Neural cell (in vitro differentiated cells): ENCODE measurements at regions not wholly inside any gene's neighbourhood (a gene's known extent, or its start where the extent isn't known, plus 50 kb on each side); places are given as distances from the start of the nearest gene placed in this dataset.

Experiments used
- H2AFZ ChIP-seq: fragments of 200-600, 300-800 bp; sonication (generic), shearing (Covaris generic); 2 replicates; pipeline ENCODE4 v1.6.0; 2014; ENCODE audit warnings: low read depth, mild to moderate bottlenecking, antibody characterized with exemption, low read length, moderate library complexity
- H3F3A ChIP-seq: fragments of 200-600 bp; shearing (Covaris generic); 2 replicates; pipeline ENCODE4 v1.6.1; 2016; ENCODE audit warnings: mild to moderate bottlenecking, moderate library complexity, mixed read lengths, antibody characterized with exemption, low read length; ENCODE audit not compliant: insufficient read depth, poor library complexity, severe bottlenecking
- H3K27ac ChIP-seq: fragments of 200-600, 300-800 bp; sonication (generic), shearing (Covaris generic); 2 replicates; pipeline ENCODE4 v1.5.1; 2014; ENCODE audit warnings: mild to moderate bottlenecking, low read length, moderate library complexity
- H3K27me3 ChIP-seq: fragments of 300-800, 200-600 bp; sonication (generic), shearing (Covaris generic); 2 replicates; pipeline ENCODE4 v1.6.0; 2014; ENCODE audit warnings: mild to moderate bottlenecking, low read depth, low read length, moderate library complexity; ENCODE audit not compliant: insufficient read depth
- H3K36me3 ChIP-seq: fragments of 300-800, 200-600 bp; sonication (generic), shearing (Covaris generic); 2 replicates; pipeline ENCODE4 v1.5.1; 2014; ENCODE audit warnings: mild to moderate bottlenecking, antibody characterized with exemption, low read length, moderate library complexity; ENCODE audit not compliant: insufficient read depth
- H3K4me2 ChIP-seq: fragments of 300-800, 200-600 bp; sonication (generic), shearing (Covaris generic); 2 replicates; pipeline ENCODE4 v1.6.0; 2014; ENCODE audit warnings: mild to moderate bottlenecking, low read length
- H3K4me3 ChIP-seq: fragments of 300-800, 200-600 bp; sonication (generic), shearing (Covaris generic); 2 replicates; pipeline ENCODE4 v1.5.1; 2014; ENCODE audit warnings: mild to moderate bottlenecking, low read length, moderate library complexity
- H3K79me2 ChIP-seq: fragments of 200-600 bp; shearing (Covaris generic); replicated peaks from 2 replicates; pipeline ENCODE4 v1.6.0; 2014; ENCODE audit warnings: mild to moderate bottlenecking, low read length, moderate library complexity; ENCODE audit not compliant: insufficient read depth
- H3K9ac ChIP-seq: fragments of 300-800, 200-600 bp; sonication (generic), shearing (Covaris generic); 2 replicates; pipeline ENCODE4 v1.6.1; 2016; ENCODE audit warnings: mild to moderate bottlenecking, low read length, mixed read lengths
- H3K9me2 ChIP-seq: fragments of 200-600 bp; shearing (Covaris generic); 2 replicates; pipeline ENCODE4 v1.6.1; 2016; ENCODE audit warnings: mild to moderate bottlenecking, low read length, mixed read lengths; ENCODE audit not compliant: insufficient read depth
- H3K9me3 ChIP-seq: fragments of 200-600, 300-800 bp; sonication (generic), shearing (Covaris generic); 2 replicates; pipeline ENCODE4 v1.6.1; 2016; ENCODE audit warnings: mild to moderate bottlenecking, mixed run types, low read length, moderate library complexity, mixed read lengths
- H4K20me1 ChIP-seq: fragments of 200-600 bp; shearing (Covaris generic); 2 replicates; pipeline ENCODE4 v1.6.1; 2016; ENCODE audit warnings: mild to moderate bottlenecking, mixed run types; ENCODE audit not compliant: insufficient read depth
- EP300 ChIP-seq: fragments of 450-650 bp; conservative IDR thresholded peaks from 2 replicates; pipeline ENCODE4 v1.6.1; 2014; ENCODE audit warnings: antibody characterized with exemption, mild to moderate bottlenecking, moderate library complexity; ENCODE audit not compliant: poor library complexity, severe bottlenecking
- EZH2 ChIP-seq: fragments of 200-600, 300-800 bp; shearing (Covaris generic), sonication (generic); IDR thresholded peaks from 2 replicates; pipeline ENCODE4 v1.6.1; 2014; ENCODE audit warnings: antibody characterized with exemption, low read length, borderline replicate concordance, mild to moderate bottlenecking; ENCODE audit not compliant: insufficient read depth, poor library complexity, severe bottlenecking
- MXI1 ChIP-seq: fragments of 450-650 bp; conservative IDR thresholded peaks from 2 replicates; pipeline ENCODE4 v1.6.1; 2014; ENCODE audit warnings: antibody characterized with exemption, mild to moderate bottlenecking; ENCODE audit not compliant: poor library complexity, severe bottlenecking
- POLR2AphosphoS5 ChIP-seq: IDR thresholded peaks from 2 replicates; pipeline ENCODE4 v1.6.1; 2012
- RAD21 ChIP-seq: fragments of 450-650 bp; conservative IDR thresholded peaks from 2 replicates; pipeline ENCODE4 v1.6.1; 2014; ENCODE audit warnings: antibody characterized with exemption, mild to moderate bottlenecking, moderate library complexity
- SMC3 ChIP-seq: fragments of 450-650 bp; conservative IDR thresholded peaks from 2 replicates; pipeline ENCODE4 v1.6.1; 2014; ENCODE audit warnings: antibody characterized with exemption, mild to moderate bottlenecking, moderate library complexity; ENCODE audit not compliant: poor library complexity
- TAF1 ChIP-seq: IDR thresholded peaks from 2 replicates; pipeline ENCODE4 v1.6.1; 2012; ENCODE audit warnings: low read depth
- TF ChIP-seq, protein P1 (sequence below): IDR thresholded peaks from 2 replicates; pipeline ENCODE4 v1.6.1; 2012; ENCODE audit warnings: borderline replicate concordance
- TF ChIP-seq, protein P2 (sequence below): fragments of 450-650 bp; IDR thresholded peaks from 2 replicates; pipeline ENCODE4 v1.5.1; 2014; ENCODE audit warnings: antibody characterized with exemption, mild to moderate bottlenecking, moderate library complexity; ENCODE audit not compliant: poor library complexity, severe bottlenecking

DNA sequence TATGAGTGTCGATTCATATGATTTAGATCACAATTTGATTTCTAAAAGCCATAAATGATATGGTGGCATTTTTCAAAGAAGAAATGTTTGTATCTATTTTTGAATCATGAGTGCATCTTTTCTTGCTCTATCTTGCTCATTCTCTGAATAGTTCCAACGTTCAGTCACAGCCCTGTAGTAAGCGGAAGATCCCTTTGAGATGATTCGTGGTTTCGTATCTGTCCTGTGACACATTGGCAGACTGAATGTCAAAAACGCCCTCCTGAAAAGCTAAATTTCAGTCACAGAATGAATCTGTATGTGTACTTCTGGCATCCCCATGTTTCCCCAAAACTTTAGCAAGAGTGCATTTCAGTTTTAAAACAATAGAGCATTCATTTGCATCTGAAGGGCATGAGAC is 1066.9 kb upstream of the TENM3 start:
- H2AFZ ChIP-seq = no peak overlapping the region
- TF ChIP-seq, protein P1, sequence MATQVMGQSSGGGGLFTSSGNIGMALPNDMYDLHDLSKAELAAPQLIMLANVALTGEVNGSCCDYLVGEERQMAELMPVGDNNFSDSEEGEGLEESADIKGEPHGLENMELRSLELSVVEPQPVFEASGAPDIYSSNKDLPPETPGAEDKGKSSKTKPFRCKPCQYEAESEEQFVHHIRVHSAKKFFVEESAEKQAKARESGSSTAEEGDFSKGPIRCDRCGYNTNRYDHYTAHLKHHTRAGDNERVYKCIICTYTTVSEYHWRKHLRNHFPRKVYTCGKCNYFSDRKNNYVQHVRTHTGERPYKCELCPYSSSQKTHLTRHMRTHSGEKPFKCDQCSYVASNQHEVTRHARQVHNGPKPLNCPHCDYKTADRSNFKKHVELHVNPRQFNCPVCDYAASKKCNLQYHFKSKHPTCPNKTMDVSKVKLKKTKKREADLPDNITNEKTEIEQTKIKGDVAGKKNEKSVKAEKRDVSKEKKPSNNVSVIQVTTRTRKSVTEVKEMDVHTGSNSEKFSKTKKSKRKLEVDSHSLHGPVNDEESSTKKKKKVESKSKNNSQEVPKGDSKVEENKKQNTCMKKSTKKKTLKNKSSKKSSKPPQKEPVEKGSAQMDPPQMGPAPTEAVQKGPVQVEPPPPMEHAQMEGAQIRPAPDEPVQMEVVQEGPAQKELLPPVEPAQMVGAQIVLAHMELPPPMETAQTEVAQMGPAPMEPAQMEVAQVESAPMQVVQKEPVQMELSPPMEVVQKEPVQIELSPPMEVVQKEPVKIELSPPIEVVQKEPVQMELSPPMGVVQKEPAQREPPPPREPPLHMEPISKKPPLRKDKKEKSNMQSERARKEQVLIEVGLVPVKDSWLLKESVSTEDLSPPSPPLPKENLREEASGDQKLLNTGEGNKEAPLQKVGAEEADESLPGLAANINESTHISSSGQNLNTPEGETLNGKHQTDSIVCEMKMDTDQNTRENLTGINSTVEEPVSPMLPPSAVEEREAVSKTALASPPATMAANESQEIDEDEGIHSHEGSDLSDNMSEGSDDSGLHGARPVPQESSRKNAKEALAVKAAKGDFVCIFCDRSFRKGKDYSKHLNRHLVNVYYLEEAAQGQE = no peak
- TF ChIP-seq MXI1 = no peak
- TF ChIP-seq, protein P2, sequence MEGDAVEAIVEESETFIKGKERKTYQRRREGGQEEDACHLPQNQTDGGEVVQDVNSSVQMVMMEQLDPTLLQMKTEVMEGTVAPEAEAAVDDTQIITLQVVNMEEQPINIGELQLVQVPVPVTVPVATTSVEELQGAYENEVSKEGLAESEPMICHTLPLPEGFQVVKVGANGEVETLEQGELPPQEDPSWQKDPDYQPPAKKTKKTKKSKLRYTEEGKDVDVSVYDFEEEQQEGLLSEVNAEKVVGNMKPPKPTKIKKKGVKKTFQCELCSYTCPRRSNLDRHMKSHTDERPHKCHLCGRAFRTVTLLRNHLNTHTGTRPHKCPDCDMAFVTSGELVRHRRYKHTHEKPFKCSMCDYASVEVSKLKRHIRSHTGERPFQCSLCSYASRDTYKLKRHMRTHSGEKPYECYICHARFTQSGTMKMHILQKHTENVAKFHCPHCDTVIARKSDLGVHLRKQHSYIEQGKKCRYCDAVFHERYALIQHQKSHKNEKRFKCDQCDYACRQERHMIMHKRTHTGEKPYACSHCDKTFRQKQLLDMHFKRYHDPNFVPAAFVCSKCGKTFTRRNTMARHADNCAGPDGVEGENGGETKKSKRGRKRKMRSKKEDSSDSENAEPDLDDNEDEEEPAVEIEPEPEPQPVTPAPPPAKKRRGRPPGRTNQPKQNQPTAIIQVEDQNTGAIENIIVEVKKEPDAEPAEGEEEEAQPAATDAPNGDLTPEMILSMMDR = no peak
- TF ChIP-seq EP300 = no peak
- no peak for TF ChIP-seq RAD21
- TF ChIP-seq TAF1 = no peak
- no peak for TF ChIP-seq SMC3
- no peak for TF ChIP-seq EZH2
- TF ChIP-seq POLR2AphosphoS5 = no peak
- H3K36me3 ChIP-seq = no peaks in the 10 kb centered on the region
- no peak overlapping the region for H3K27ac ChIP-seq
- no peaks in the 10 kb centered on the region for H3F3A ChIP-seq
- H3K9me3 ChIP-seq = no peaks in the 10 kb centered on the region
- H3K79me2 ChIP-seq = no peaks in the 10 kb centered on the region
- H3K9ac ChIP-seq = no peak overlapping the region
- no peaks in the 10 kb centered on the region for H3K27me3 ChIP-seq
- H3K4me2 ChIP-seq = no peak overlapping the region
- H3K4me3 ChIP-seq = no peak overlapping the region
- no peaks in the 10 kb centered on the region for H4K20me1 ChIP-seq
- H3K9me2 ChIP-seq = no peaks in the 10 kb centered on the region

DNA sequence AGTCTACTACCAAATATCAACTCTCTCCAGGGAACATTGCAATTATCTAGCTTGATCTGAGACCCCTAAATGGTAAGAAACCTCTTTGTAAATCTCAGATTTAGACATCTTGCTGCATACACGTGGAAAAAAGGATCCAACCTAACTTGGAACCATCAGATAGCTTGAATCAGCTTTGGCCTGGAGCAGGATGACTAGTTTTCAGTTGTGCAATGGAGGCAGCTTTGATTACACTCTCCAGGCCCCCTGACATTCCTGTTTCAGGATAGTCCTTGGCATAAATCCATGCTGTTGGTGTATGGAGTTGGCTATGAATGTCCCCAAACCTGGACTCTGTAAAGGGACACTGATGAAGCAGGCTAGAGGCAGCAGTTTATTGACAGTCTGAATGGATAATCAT is 1061.9 kb upstream of the TENM3 start:
- Histone ChIP-seq H3K9ac (no peak overlapping the region), H3K27me3 (no peaks in the 10 kb centered on the region), H3K27ac (no peak overlapping the region), H3K36me3 (no peaks in the 10 kb centered on the region), H4K20me1 (no peaks in the 10 kb centered on the region), H3K9me3 (no peaks in the 10 kb centered on the region), H2AFZ (no peak overlapping the region), H3K4me2 (no peak overlapping the region), H3K79me2 (no peaks in the 10 kb centered on the region), H3K4me3 (no peak overlapping the region), H3K9me2 (no peaks in the 10 kb centered on the region), H3F3A (no peaks in the 10 kb centered on the region)
- no peak for TF ChIP-seq MXI1
- TF ChIP-seq EZH2 = no peak
- TF ChIP-seq SMC3 = no peak
- no peak for TF ChIP-seq EP300
- TF ChIP-seq POLR2AphosphoS5 = no peak
- TF ChIP-seq, protein P1 = no peak
- TF ChIP-seq RAD21 = no peak
- TF ChIP-seq, protein P2 = no peak
- no peak for TF ChIP-seq TAF1
